ENCODE measurements at regions not wholly inside any gene's neighbourhood (a gene's known extent, or its start where the extent isn't known, plus 50 kb on each side); places are given as distances from the start of the nearest gene placed in this dataset.
"Not testable (repeated sequence)": the region's sequence is repeated elsewhere in the genome, so short reads cannot be mapped to it uniquely, and the experiment has no call there.

GRCh38 chr17:15814003-15814402 lies 81.9 kb downstream of the TBC1D26 start:
- TF ChIP-seq POLR2AphosphoS5 (IDR thresholded peaks at IDR 0.05; ENCODE audit: low read depth): not testable (repeated sequence)
- TF ChIP-seq, protein P1, sequence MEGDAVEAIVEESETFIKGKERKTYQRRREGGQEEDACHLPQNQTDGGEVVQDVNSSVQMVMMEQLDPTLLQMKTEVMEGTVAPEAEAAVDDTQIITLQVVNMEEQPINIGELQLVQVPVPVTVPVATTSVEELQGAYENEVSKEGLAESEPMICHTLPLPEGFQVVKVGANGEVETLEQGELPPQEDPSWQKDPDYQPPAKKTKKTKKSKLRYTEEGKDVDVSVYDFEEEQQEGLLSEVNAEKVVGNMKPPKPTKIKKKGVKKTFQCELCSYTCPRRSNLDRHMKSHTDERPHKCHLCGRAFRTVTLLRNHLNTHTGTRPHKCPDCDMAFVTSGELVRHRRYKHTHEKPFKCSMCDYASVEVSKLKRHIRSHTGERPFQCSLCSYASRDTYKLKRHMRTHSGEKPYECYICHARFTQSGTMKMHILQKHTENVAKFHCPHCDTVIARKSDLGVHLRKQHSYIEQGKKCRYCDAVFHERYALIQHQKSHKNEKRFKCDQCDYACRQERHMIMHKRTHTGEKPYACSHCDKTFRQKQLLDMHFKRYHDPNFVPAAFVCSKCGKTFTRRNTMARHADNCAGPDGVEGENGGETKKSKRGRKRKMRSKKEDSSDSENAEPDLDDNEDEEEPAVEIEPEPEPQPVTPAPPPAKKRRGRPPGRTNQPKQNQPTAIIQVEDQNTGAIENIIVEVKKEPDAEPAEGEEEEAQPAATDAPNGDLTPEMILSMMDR (IDR thresholded peaks at IDR 0.05; ENCODE audit: insufficient read depth, low read length): not testable (repeated sequence)
